ENCODE measurements at regions not wholly inside any gene's neighbourhood (a gene's known extent, or its start where the extent isn't known, plus 50 kb on each side); places are given as distances from the start of the nearest gene placed in this dataset.

- TF ChIP-seq, protein P1, sequence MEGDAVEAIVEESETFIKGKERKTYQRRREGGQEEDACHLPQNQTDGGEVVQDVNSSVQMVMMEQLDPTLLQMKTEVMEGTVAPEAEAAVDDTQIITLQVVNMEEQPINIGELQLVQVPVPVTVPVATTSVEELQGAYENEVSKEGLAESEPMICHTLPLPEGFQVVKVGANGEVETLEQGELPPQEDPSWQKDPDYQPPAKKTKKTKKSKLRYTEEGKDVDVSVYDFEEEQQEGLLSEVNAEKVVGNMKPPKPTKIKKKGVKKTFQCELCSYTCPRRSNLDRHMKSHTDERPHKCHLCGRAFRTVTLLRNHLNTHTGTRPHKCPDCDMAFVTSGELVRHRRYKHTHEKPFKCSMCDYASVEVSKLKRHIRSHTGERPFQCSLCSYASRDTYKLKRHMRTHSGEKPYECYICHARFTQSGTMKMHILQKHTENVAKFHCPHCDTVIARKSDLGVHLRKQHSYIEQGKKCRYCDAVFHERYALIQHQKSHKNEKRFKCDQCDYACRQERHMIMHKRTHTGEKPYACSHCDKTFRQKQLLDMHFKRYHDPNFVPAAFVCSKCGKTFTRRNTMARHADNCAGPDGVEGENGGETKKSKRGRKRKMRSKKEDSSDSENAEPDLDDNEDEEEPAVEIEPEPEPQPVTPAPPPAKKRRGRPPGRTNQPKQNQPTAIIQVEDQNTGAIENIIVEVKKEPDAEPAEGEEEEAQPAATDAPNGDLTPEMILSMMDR (conservative IDR thresholded peaks at IDR 0.05; ENCODE audit: low read depth, low read length): no peak
- no peak for TF ChIP-seq EZH2phosphoT487 (IDR thresholded peaks at IDR 0.05; ENCODE audit: borderline replicate concordance, low read length)
- no peak for TF ChIP-seq EZH2 (IDR thresholded peaks at IDR 0.05; ENCODE audit: low read length, unreplicated experiment)
Observed at GRCh38 chr5:158278216-158278925, 419.4 kb upstream of the CLINT1 start.

All from PC-3 (cell line).